ENCODE measurements at regions not wholly inside any gene's neighbourhood (a gene's known extent, or its start where the extent isn't known, plus 50 kb on each side); places are given as distances from the start of the nearest gene placed in this dataset.

DNA sequence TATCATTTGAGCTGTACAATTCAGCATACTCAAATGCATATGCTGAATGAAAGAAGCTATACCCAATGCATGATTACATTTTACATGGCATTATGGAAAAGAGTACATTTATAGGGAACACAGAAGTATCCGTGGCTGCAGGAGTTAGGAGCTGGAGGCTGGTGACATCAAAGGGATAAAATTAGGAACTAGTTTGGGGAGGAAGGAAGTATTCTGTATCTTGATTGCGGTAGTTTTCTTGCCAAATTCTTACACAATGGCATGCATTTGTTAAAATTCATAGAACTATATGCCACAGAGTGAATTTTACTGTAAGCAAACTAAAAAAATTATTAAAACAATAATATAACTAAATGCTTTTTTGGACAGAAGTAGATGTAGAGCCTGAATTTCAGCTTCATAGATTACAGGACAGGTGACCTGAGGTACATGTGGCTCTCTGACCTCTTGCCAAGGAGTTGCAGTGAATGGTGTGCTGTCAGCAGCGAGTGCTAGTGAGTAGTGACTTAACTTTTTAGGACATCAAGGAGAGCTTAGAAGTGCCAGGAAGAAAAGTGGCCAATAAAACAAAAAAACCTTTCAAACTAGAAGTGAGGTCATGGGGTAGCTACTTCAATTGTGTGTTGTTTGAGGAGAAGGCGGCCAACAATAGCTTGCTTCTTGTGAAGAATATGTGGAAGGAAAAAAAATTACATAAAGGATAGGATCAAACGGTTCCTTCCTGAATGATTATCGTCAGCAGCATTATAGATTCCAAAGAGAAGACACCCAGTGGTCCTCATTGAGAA lies 514.9 kb upstream of the CLINT1 start:
- no peaks in the 10 kb centered on the region; the same call in 1 of the 2 replicates for H3K9me2 ChIP-seq (replicated peaks; ENCODE audit: insufficient read depth, low read length)
- DNase-seq: no peak
- H3K4me3 ChIP-seq (ENCODE audit: low read length): no peak overlapping the region
- H2AFZ ChIP-seq (ENCODE audit: low read length): no peak overlapping the region
- H3K27ac ChIP-seq (ENCODE audit: low read length): no peak overlapping the region
- TF ChIP-seq CTCF (IDR thresholded peaks at IDR 0.05; ENCODE audit: low read length) (no peak), EZH2 (optimal IDR thresholded peaks at IDR 0.05; ENCODE audit: low read depth, low read length) (no peak), EZH2phosphoT487 (IDR thresholded peaks at IDR 0.05; ENCODE audit: low read length) (no peak)
- H3K4me1 ChIP-seq (ENCODE audit: low read length): no peaks in the 10 kb centered on the region
- no peak overlapping the region for H3K4me2 ChIP-seq (ENCODE audit: low read depth, low read length)
- no peaks in the 10 kb centered on the region for H3K36me3 ChIP-seq (replicated peaks; ENCODE audit: insufficient read depth, low read length)
- no peaks in the 10 kb centered on the region for H4K20me1 ChIP-seq (ENCODE audit: insufficient read depth, low read length)
- no peak overlapping the region for H3K9ac ChIP-seq (ENCODE audit: low read length)
- H3K79me2 ChIP-seq (ENCODE audit: low read length): no peaks in the 10 kb centered on the region
- H3F3A ChIP-seq (ENCODE audit: insufficient read depth, low read length): no peaks in the 10 kb centered on the region
- H3K9me3 ChIP-seq (replicated peaks; ENCODE audit: insufficient read depth, low read length): no peaks in the 10 kb centered on the region
- H3K27me3 ChIP-seq (replicated peaks; ENCODE audit: insufficient read depth, low read length): no peaks in the 10 kb centered on the region

GRCh38 chr5:158369241-158369640 lies 510.3 kb upstream of the CLINT1 start:
- no peak overlapping the region for H2AFZ ChIP-seq (ENCODE audit: low read length)
- H3K4me3 ChIP-seq (ENCODE audit: low read length): no peak overlapping the region
- no peaks in the 10 kb centered on the region for H3K79me2 ChIP-seq (ENCODE audit: low read length)
- no peaks in the 10 kb centered on the region for H3K4me1 ChIP-seq (ENCODE audit: low read length)
- no peak for DNase-seq
- no peak overlapping the region for H3K27ac ChIP-seq (ENCODE audit: low read length)
- H3K9me3 ChIP-seq (replicated peaks; ENCODE audit: insufficient read depth, low read length): no peaks in the 10 kb centered on the region
- H3K36me3 ChIP-seq (replicated peaks; ENCODE audit: insufficient read depth, low read length): no peaks in the 10 kb centered on the region
- no peaks in the 10 kb centered on the region; the same call in 1 of the 2 replicates for H3K9me2 ChIP-seq (replicated peaks; ENCODE audit: insufficient read depth, low read length)
- no peaks in the 10 kb centered on the region for H3F3A ChIP-seq (ENCODE audit: insufficient read depth, low read length)
- no peak overlapping the region for H3K4me2 ChIP-seq (ENCODE audit: low read depth, low read length)
- no peaks in the 10 kb centered on the region for H3K27me3 ChIP-seq (replicated peaks; ENCODE audit: insufficient read depth, low read length)
- H4K20me1 ChIP-seq (ENCODE audit: insufficient read depth, low read length): no peaks in the 10 kb centered on the region
- no peak overlapping the region for H3K9ac ChIP-seq (ENCODE audit: low read length)
- TF ChIP-seq EZH2 (optimal IDR thresholded peaks at IDR 0.05; ENCODE audit: low read depth, low read length) (no peak), CTCF (IDR thresholded peaks at IDR 0.05; ENCODE audit: low read length) (no peak)

DNA sequence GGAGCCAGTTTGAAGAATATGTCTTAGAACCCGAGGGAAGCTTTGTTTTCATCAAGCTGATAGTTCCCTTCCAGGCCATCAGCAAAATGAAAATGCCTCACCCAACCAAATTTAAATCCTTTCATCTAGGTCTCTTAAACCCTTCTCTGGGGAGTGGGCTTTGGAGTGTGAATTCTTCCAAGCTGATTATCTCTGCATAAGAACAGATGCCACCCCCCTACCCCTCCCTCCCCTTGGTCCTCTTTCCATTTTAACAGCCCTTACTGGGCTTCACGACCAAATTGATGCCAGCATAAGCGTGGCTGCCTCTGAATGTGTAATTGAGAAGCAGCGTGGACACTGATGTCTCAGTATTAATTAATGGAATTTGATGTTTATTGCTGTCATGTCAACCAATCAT lies 509.7 kb upstream of the CLINT1 start:
- Histone ChIP-seq H3K27ac (ENCODE audit: low read length) (no peak overlapping the region), H3K9me2 (replicated peaks; ENCODE audit: insufficient read depth, low read length) (no peaks in the 10 kb centered on the region; the same call in 1 of the 2 replicates), H3K4me3 (ENCODE audit: low read length) (no peak overlapping the region), H2AFZ (ENCODE audit: low read length) (no peak overlapping the region), H3K36me3 (replicated peaks; ENCODE audit: insufficient read depth, low read length) (no peaks in the 10 kb centered on the region), H3K79me2 (ENCODE audit: low read length) (no peaks in the 10 kb centered on the region), H3K27me3 (replicated peaks; ENCODE audit: insufficient read depth, low read length) (no peaks in the 10 kb centered on the region), H4K20me1 (ENCODE audit: insufficient read depth, low read length) (no peaks in the 10 kb centered on the region), H3F3A (ENCODE audit: insufficient read depth, low read length) (no peaks in the 10 kb centered on the region), H3K4me1 (ENCODE audit: low read length) (no peaks in the 10 kb centered on the region), H3K4me2 (ENCODE audit: low read depth, low read length) (no peak overlapping the region), H3K9ac (ENCODE audit: low read length) (no peak overlapping the region), H3K9me3 (replicated peaks; ENCODE audit: insufficient read depth, low read length) (no peaks in the 10 kb centered on the region)
- TF ChIP-seq CTCF (IDR thresholded peaks at IDR 0.05; ENCODE audit: low read length) (no peak), EZH2 (optimal IDR thresholded peaks at IDR 0.05; ENCODE audit: low read depth, low read length) (no peak), EZH2phosphoT487 (IDR thresholded peaks at IDR 0.05; ENCODE audit: low read length) (no peak)
- no peak for DNase-seq

All from MM.1S (cell line).